ENCODE measurements at regions not wholly inside any gene's neighbourhood (a gene's known extent, or its start where the extent isn't known, plus 50 kb on each side); places are given as distances from the start of the nearest gene placed in this dataset.

DNA sequence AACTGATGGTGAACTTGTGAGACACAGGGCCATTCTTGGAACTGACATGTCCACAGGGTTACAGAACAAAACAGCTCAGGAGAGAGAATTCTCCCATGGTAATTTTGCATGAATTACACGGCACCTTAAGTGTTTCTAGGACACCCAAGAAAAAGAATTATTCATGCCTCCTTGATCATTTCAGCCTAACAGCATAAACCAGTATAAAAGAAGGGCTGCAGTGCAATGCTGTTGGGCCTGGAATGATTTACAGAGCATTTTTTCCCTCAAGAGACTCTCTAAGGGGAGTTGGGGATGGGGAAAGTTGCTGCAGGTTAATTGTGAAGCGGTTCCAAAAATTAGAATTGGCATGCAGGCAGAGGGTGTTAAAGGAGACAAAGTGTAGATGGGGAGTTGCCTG is 136.4 kb upstream of the FBXL7 start:
- TF ChIP-seq, protein P1, sequence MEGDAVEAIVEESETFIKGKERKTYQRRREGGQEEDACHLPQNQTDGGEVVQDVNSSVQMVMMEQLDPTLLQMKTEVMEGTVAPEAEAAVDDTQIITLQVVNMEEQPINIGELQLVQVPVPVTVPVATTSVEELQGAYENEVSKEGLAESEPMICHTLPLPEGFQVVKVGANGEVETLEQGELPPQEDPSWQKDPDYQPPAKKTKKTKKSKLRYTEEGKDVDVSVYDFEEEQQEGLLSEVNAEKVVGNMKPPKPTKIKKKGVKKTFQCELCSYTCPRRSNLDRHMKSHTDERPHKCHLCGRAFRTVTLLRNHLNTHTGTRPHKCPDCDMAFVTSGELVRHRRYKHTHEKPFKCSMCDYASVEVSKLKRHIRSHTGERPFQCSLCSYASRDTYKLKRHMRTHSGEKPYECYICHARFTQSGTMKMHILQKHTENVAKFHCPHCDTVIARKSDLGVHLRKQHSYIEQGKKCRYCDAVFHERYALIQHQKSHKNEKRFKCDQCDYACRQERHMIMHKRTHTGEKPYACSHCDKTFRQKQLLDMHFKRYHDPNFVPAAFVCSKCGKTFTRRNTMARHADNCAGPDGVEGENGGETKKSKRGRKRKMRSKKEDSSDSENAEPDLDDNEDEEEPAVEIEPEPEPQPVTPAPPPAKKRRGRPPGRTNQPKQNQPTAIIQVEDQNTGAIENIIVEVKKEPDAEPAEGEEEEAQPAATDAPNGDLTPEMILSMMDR (conservative IDR thresholded peaks at IDR 0.05; ENCODE audit: low read depth, low read length) = no peak
- no peak for TF ChIP-seq FOS (IDR thresholded peaks at IDR 0.05; ENCODE audit: low read depth, low read length)
- TF ChIP-seq CEBPB (IDR thresholded peaks at IDR 0.05; ENCODE audit: low read depth, low read length) = no peak
- TF ChIP-seq POLR2A (IDR thresholded peaks at IDR 0.05; ENCODE audit: low read depth, low read length) = no peak
- TF ChIP-seq, protein P2, sequence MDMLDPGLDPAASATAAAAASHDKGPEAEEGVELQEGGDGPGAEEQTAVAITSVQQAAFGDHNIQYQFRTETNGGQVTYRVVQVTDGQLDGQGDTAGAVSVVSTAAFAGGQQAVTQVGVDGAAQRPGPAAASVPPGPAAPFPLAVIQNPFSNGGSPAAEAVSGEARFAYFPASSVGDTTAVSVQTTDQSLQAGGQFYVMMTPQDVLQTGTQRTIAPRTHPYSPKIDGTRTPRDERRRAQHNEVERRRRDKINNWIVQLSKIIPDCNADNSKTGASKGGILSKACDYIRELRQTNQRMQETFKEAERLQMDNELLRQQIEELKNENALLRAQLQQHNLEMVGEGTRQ (IDR thresholded peaks at IDR 0.05; ENCODE audit: low read depth, low read length) = no peak
- TF ChIP-seq RCOR1 (IDR thresholded peaks at IDR 0.05; ENCODE audit: insufficient replicate concordance, low read length) = no peak

All from IMR-90 (cell line).